K562 (cell line): ENCODE measurements at regions not wholly inside any gene's neighbourhood (a gene's known extent, or its start where the extent isn't known, plus 50 kb on each side); places are given as distances from the start of the nearest gene placed in this dataset.

ENCODE experiments used
- ATAC-seq: fragments of 200-7000 bp; cut with Tn5 transposase; 3 replicates; pipeline ENCODE4 v1.9.1; 2020; ENCODE audit warnings: moderate library complexity
- BruUV-seq: library from RNA; stranded (reverse); fragments of 400-500 nt; replicated peaks from 2 replicates; lab custom pipeline; 2021; lab: Mats Ljungman, UMichigan
- CTCF ChIA-PET: fragments of 300-600 bp; formaldehyde crosslinking; extraction: SDS; loops from one replicate; lab custom pipeline; 2021; ENCODE audit warnings: low intra/inter-chr PET ratio; lab: Yijun Ruan, JAX
- POLR2A ChIA-PET: fragments of 300-600, 350-650 bp; sonication (Branson Sonifier 250); formaldehyde crosslinking; extraction: SDS; loops from one replicate; lab custom pipeline; 2021; ENCODE audit warnings: antibody characterized with exemption, inconsistent platforms; lab: Yijun Ruan, JAX
- DNase-seq, 4 experiments: peaks; one replicate each; pipeline versions ENCODE4 v3.0.0 to v3.0.0-alpha.2; 2011 to 2018; ENCODE audit warnings: low spot score in 3 of 4, mixed read lengths in 3 of 4; ENCODE audit errors: extremely low read depth in 1 of 4
- FAIRE-seq: peaks from 2 replicates; lab custom pipeline; 2011; peaks lifted over from hg19 to GRCh38; lab: Jason Lieb, UNC
- H2AFZ ChIP-seq: 2 replicates; pipeline ENCODE4 v1.6.0; 2011; ENCODE audit warnings: low read depth, low read length, control low read depth, inconsistent platforms
- H3K27ac ChIP-seq: fragments of 200-600 bp; 3 replicates; pipeline ENCODE4 v1.8.0; 2011; ENCODE audit warnings: low read depth, mild to moderate bottlenecking, control low read depth, inconsistent platforms, low read length, moderate library complexity, mixed read lengths; ENCODE audit errors: extremely low read depth
- H3K27me3 ChIP-seq, 2 experiments: fragments of 300-600 bp in 1 of 2; 2 replicates in 1 of 2; 3 replicates in 1 of 2; pipeline versions ENCODE4 v1.6.0 to v1.8.0; 2011; ENCODE audit warnings: inconsistent platforms in 2 of 2, low read length in 2 of 2, mild to moderate bottlenecking in 1 of 2, mixed read lengths in 1 of 2, moderate library complexity in 1 of 2; ENCODE audit not compliant: control insufficient read depth in 2 of 2, insufficient read depth in 2 of 2
- H3K36me3 ChIP-seq: fragments of 300-600 bp; 3 replicates; pipeline ENCODE4 v1.8.0; 2011; ENCODE audit warnings: mild to moderate bottlenecking, low read length, inconsistent platforms; ENCODE audit not compliant: control insufficient read depth, insufficient read depth
- H3K4me1 ChIP-seq, 2 experiments: fragments of 200-600 bp in 1 of 2; replicated peaks in 1 of 2; 2 replicates in 1 of 2; 3 replicates in 1 of 2; pipeline versions ENCODE4 v1.5.1 to v1.8.0; 2011; ENCODE audit warnings: inconsistent platforms in 2 of 2, low read length in 2 of 2, mild to moderate bottlenecking in 1 of 2, mixed read lengths in 1 of 2, moderate library complexity in 1 of 2; ENCODE audit not compliant: control insufficient read depth in 2 of 2, insufficient read depth in 2 of 2
- H3K4me2 ChIP-seq: 2 replicates; pipeline ENCODE4 v1.6.1; 2011; ENCODE audit warnings: low read length, control low read depth, inconsistent platforms, mixed read lengths; ENCODE audit not compliant: insufficient read depth
- H3K4me3 ChIP-seq: fragments of 200-600 bp; sonication (generic), shearing (Covaris generic); 2 replicates; pipeline ENCODE4 v1.5.1; 2016; ENCODE audit warnings: control low read depth, inconsistent platforms
- H3K79me2 ChIP-seq: fragments of 200-600 bp; 3 replicates; pipeline ENCODE4 v1.8.0; 2011; ENCODE audit warnings: low read length, inconsistent platforms; ENCODE audit not compliant: control insufficient read depth, insufficient read depth
- H3K9ac ChIP-seq, 2 experiments: 2 replicates each; pipeline versions ENCODE4 v1.6.0 to v1.6.1; 2011; ENCODE audit warnings: low read depth in 2 of 2, low read length in 2 of 2, control low read depth in 1 of 2, inconsistent platforms in 1 of 2, mild to moderate bottlenecking in 1 of 2, mixed read lengths in 1 of 2; ENCODE audit not compliant: insufficient read depth in 1 of 2
- H3K9me1 ChIP-seq: one replicate; pipeline ENCODE4 v1.6.0; 2011; ENCODE audit warnings: inconsistent platforms, mild to moderate bottlenecking, low read length, moderate library complexity; ENCODE audit not compliant: control insufficient read depth, insufficient read depth
- H3K9me3 ChIP-seq: replicated peaks from 2 replicates; pipeline ENCODE4 v1.5.1; 2011; ENCODE audit warnings: low read depth, low read length, inconsistent platforms; ENCODE audit not compliant: control insufficient read depth, insufficient read depth
- H4K20me1 ChIP-seq: replicated peaks from 2 replicates; pipeline ENCODE4 v1.6.1; 2011; ENCODE audit warnings: low read length, inconsistent platforms, mixed read lengths; ENCODE audit not compliant: control insufficient read depth, insufficient read depth
- CBX8 ChIP-seq: fragments of 200-600 bp; sonication (generic); IDR thresholded peaks from 2 replicates; pipeline ENCODE4 v1.6.1; 2012; ENCODE audit warnings: borderline replicate concordance, mixed run types, low read depth, mild to moderate bottlenecking, moderate library complexity, mixed read lengths, low read length, control low read depth, inconsistent platforms; ENCODE audit not compliant: poor library complexity, severe bottlenecking; ENCODE audit errors: extremely low read depth
- ETS2 ChIP-seq: IDR thresholded peaks from 2 replicates; pipeline ENCODE4 v1.6.1; 2016; ENCODE audit warnings: borderline replicate concordance, missing genetic modification characterization, mild to moderate bottlenecking, moderate library complexity, missing compliant biosample characterization; ENCODE audit not compliant: poor library complexity, severe bottlenecking
- GATA2 ChIP-seq: sonication (generic); formaldehyde crosslinking; IDR thresholded peaks from 2 replicates; pipeline ENCODE4 v1.4.0; 2020; ENCODE audit warnings: mild to moderate bottlenecking, missing genetic modification reagents
- LEF1 ChIP-seq: fragments of 450-650 bp; IDR thresholded peaks from 2 replicates; pipeline ENCODE4 v1.6.1; 2016; ENCODE audit warnings: mild to moderate bottlenecking
- MCM2 ChIP-seq: fragments of 450-650 bp; IDR thresholded peaks from 2 replicates; pipeline ENCODE4 v1.6.1; 2017; ENCODE audit warnings: low read depth, mild to moderate bottlenecking
- MTA1 ChIP-seq: fragments of 450-650 bp; IDR thresholded peaks from 2 replicates; pipeline ENCODE4 v1.6.1; 2017; ENCODE audit warnings: borderline replicate concordance
- MXI1 ChIP-seq: IDR thresholded peaks from 2 replicates; pipeline ENCODE4 v1.6.1; 2011; ENCODE audit warnings: low read depth, mild to moderate bottlenecking, improper control_type of control experiment, low read length
- NR0B1 ChIP-seq: fragments of 450-650 bp; IDR thresholded peaks from one replicate; pipeline ENCODE4 v1.6.1; 2018; ENCODE audit warnings: mild to moderate bottlenecking, moderate library complexity; ENCODE audit not compliant: partially characterized antibody
- RFX1 ChIP-seq: fragments of 450-650 bp; IDR thresholded peaks from 2 replicates; pipeline ENCODE4 v1.6.1; 2016; ENCODE audit warnings: mild to moderate bottlenecking, moderate library complexity
- SOX6 ChIP-seq: fragments of 450-650 bp; IDR thresholded peaks from 2 replicates; pipeline ENCODE4 v1.6.1; 2014; ENCODE audit warnings: mild to moderate bottlenecking
- TCF7 ChIP-seq: sonication (generic); IDR thresholded peaks from 2 replicates; pipeline ENCODE4 v1.6.1; 2016; ENCODE audit warnings: antibody characterized with exemption, borderline replicate concordance
- TEAD4 ChIP-seq, 2 experiments: sonication (generic) in 1 of 2; formaldehyde crosslinking in 1 of 2; IDR thresholded peaks; 2 replicates each; pipeline versions ENCODE4 v1.6.1 to v1.8.0; 2012 to 2022; ENCODE audit warnings: borderline replicate concordance in 1 of 2, inconsistent platforms in 1 of 2, low read length in 1 of 2, mild to moderate bottlenecking in 1 of 2, missing genetic modification reagents in 1 of 2
- USF2 ChIP-seq: sonication (generic); formaldehyde crosslinking; IDR thresholded peaks from 2 replicates; pipeline ENCODE4 v1.5.0; 2020; ENCODE audit warnings: missing genetic modification reagents
- VEZF1 ChIP-seq: fragments of 200-800 bp; sonication (Bioruptor generic); IDR thresholded peaks from 2 replicates; pipeline ENCODE4 v1.6.1; 2017; ENCODE audit warnings: missing genetic modification characterization, missing compliant biosample characterization
- ZNF347 ChIP-seq: fragments of 450-650 bp; formaldehyde crosslinking; IDR thresholded peaks from 2 replicates; pipeline ENCODE4 v1.4.0; 2020; ENCODE audit warnings: low read depth, mild to moderate bottlenecking, moderate library complexity
- in situ Hi-C: fragments of 300-500 bp; cut with MboI; formaldehyde crosslinking; loops from 4 replicates; pipeline ENCODE4 v1.15.0; 2018; ENCODE audit warnings: inconsistent platforms, mixed read lengths
- intact Hi-C: fragments of 100-400 bp; cut with micrococcal nuclease; formaldehyde crosslinking; loops from 2 replicates; pipeline ENCODE4 v1.14.2; 2022
- TF ChIP-seq, protein P1 (sequence below), 2 experiments: fragments of 150-350 bp in 1 of 2; IDR thresholded peaks; 2 replicates each; pipeline ENCODE4 v1.6.1; 2012 to 2016; ENCODE audit warnings: low read depth in 2 of 2, low read length in 2 of 2, mild to moderate bottlenecking in 1 of 2, moderate library complexity in 1 of 2

DNA sequence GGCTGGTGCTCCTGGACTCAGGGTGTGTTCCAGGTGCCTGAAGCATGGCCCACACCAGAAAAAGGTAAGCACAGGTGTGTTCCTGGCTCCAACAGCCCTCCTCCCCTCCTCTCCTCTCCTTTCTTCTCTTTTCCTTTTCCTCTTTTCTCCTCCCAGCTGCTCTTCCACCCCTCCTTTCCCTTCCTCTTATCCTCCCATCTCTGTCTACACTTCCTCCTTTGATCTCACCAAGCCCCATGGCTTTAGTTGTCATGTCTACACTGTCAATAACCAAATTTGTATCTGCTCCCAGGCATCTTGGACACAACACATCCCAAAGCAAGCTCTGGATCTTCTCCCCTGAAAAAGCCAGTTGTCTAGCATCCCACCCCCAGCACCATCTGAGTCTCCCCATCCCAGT is 56.7 kb upstream of the LAPTM5 start:
- CTCF ChIA-PET: no interaction called here
- Histone ChIP-seq H3K4me1 (peaks cover 12 to 27% of the 10 kb centered on the region in 2 experiments), H3K4me2 (no peak overlapping the region), H3K79me2 (no peaks in the 10 kb centered on the region), H3K9ac (no peak overlapping the region; a peak in 1 of 4 replicates), H3K4me3 (no peak overlapping the region), H4K20me1 (no peaks in the 10 kb centered on the region), H3K9me3 (no peaks in the 10 kb centered on the region), H3K27ac (no peak overlapping the region), H3K36me3 (no peaks in the 10 kb centered on the region), H3K9me1 (no peaks in the 10 kb centered on the region), H2AFZ (no peak overlapping the region), H3K27me3 (peaks cover 0 to 13% of the 10 kb centered on the region in 2 experiments; a peak in 2 of 5 replicates)
- no peak for FAIRE-seq
- no peak for DNase-seq
- in situ Hi-C loops (no loop called here), intact Hi-C loops (no loop called here)
- ATAC-seq: no peak
- POLR2A ChIA-PET: interaction anchor here (0.8 to 2.3 kb wide), 6 partner anchors 8 to 100 kb away, joined by 3 to 13 read pairs (median 4); no protein-coding TSS in a partner anchor
- BruUV-seq: no TSS peak
- TF ChIP-seq TCF7: no peak
- TF ChIP-seq USF2 (CRISPR knock-in tag): no peak
- TF ChIP-seq CBX8: no peak
- no peak for TF ChIP-seq MXI1
- no peak for TF ChIP-seq ETS2
- no peak for TF ChIP-seq ZNF347
- no peak for TF ChIP-seq TEAD4 (IDR thresholded peaks at IDR 0.05; ENCODE audit: low read length)
- TF ChIP-seq TEAD4 (CRISPR knock-in tag; IDR thresholded peaks at IDR 0.05; ENCODE audit: borderline replicate concordance): no peak
- TF ChIP-seq NR0B1: no peak
- peak; percentile 38 for TF ChIP-seq RFX1
- peak; percentile 38; the same call in 1 of the 2 replicates for TF ChIP-seq MTA1
- TF ChIP-seq MCM2: no peak
- TF ChIP-seq, protein P1, sequence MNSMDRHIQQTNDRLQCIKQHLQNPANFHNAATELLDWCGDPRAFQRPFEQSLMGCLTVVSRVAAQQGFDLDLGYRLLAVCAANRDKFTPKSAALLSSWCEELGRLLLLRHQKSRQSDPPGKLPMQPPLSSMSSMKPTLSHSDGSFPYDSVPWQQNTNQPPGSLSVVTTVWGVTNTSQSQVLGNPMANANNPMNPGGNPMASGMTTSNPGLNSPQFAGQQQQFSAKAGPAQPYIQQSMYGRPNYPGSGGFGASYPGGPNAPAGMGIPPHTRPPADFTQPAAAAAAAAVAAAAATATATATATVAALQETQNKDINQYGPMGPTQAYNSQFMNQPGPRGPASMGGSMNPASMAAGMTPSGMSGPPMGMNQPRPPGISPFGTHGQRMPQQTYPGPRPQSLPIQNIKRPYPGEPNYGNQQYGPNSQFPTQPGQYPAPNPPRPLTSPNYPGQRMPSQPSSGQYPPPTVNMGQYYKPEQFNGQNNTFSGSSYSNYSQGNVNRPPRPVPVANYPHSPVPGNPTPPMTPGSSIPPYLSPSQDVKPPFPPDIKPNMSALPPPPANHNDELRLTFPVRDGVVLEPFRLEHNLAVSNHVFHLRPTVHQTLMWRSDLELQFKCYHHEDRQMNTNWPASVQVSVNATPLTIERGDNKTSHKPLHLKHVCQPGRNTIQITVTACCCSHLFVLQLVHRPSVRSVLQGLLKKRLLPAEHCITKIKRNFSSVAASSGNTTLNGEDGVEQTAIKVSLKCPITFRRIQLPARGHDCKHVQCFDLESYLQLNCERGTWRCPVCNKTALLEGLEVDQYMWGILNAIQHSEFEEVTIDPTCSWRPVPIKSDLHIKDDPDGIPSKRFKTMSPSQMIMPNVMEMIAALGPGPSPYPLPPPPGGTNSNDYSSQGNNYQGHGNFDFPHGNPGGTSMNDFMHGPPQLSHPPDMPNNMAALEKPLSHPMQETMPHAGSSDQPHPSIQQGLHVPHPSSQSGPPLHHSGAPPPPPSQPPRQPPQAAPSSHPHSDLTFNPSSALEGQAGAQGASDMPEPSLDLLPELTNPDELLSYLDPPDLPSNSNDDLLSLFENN (IDR thresholded peaks at IDR 0.05; ENCODE audit: low read depth in 2 of 2, low read length in 2 of 2): no peak
- TF ChIP-seq VEZF1: peak; percentile 22; the same call in 1 of the 2 replicates
- TF ChIP-seq SOX6: no peak
- TF ChIP-seq LEF1: peak; percentile 62
- TF ChIP-seq GATA2 (CRISPR knock-in tag): peak; percentile 65
